AG08396 (cell line): ENCODE measurements at regions not wholly inside any gene's neighbourhood (a gene's known extent, or its start where the extent isn't known, plus 50 kb on each side); places are given as distances from the start of the nearest gene placed in this dataset.

ENCODE experiments used
- DNase-seq: peaks from one replicate; pipeline ENCODE4 v3.0.0; 2012; ENCODE audit warnings: low spot score, mixed read lengths

GRCh38 chr9:82216435-82216834 is 227.9 kb downstream of the SPATA31D1 start:
- no peak for DNase-seq

- DNase-seq, result no peak
Measured at GRCh38 chr9:82223442-82223841, 234.9 kb downstream of the SPATA31D1 start.

GRCh38 chr9:82231411-82231810 is 242.8 kb downstream of the SPATA31D1 start:
- no peak for DNase-seq

GRCh38 chr9:82234160-82234943 is 245.8 kb downstream of the SPATA31D1 start:
- no peak for DNase-seq

- DNase-seq, result no peak
Measured at GRCh38 chr9:82242285-82242963, 253.9 kb downstream of the SPATA31D1 start.

GRCh38 chr9:82247318-82247717 is 258.7 kb downstream of the SPATA31D1 start:
- no peak for DNase-seq

- DNase-seq, result no peak
Measured at GRCh38 chr9:82252116-82252515, 263.5 kb downstream of the SPATA31D1 start.

- no peak for DNase-seq
Measured at GRCh38 chr9:82254646-82255367, 266.2 kb downstream of the SPATA31D1 start.

GRCh38 chr9:82255481-82256176 is 267.1 kb downstream of the SPATA31D1 start:
- no peak for DNase-seq

- no peak for DNase-seq
Measured at GRCh38 chr9:82260691-82261090, 272.1 kb downstream of the SPATA31D1 start.

GRCh38 chr9:82263619-82264018 is 275.0 kb downstream of the SPATA31D1 start:
- no peak for DNase-seq

- peak; percentile 31 for DNase-seq
Measured at GRCh38 chr9:82271106-82271561, 282.6 kb downstream of the SPATA31D1 start.

- DNase-seq, result peak; percentile 4
Measured at GRCh38 chr9:82273121-82273520, 284.5 kb downstream of the SPATA31D1 start.

GRCh38 chr9:82275258-82275927 is 286.8 kb downstream of the SPATA31D1 start:
- DNase-seq, result no peak

- no peak for DNase-seq
Measured at GRCh38 chr9:82281066-82281465, 292.5 kb downstream of the SPATA31D1 start.

- no peak for DNase-seq
Measured at GRCh38 chr9:82284758-82285157, 296.2 kb downstream of the SPATA31D1 start.

GRCh38 chr9:82295181-82295580 is 306.6 kb downstream of the SPATA31D1 start:
- no peak for DNase-seq

- no peak for DNase-seq
Measured at GRCh38 chr9:82299870-82300269, 311.3 kb downstream of the SPATA31D1 start.

- no peak for DNase-seq
Measured at GRCh38 chr9:82302968-82303655, 314.5 kb downstream of the SPATA31D1 start.

GRCh38 chr9:82308836-82309235 is 320.3 kb downstream of the SPATA31D1 start:
- DNase-seq, result no peak

GRCh38 chr9:82313697-82314096 is 325.1 kb downstream of the SPATA31D1 start:
- no peak for DNase-seq
